SK-MEL-5 (cell line): ENCODE measurements at regions not wholly inside any gene's neighbourhood (a gene's known extent, or its start where the extent isn't known, plus 50 kb on each side); places are given as distances from the start of the nearest gene placed in this dataset.

Source experiments
- DNase-seq: peaks from one replicate; pipeline ENCODE4 v3.0.0-alpha.2; 2016; ENCODE audit warnings: low read depth, low spot score
- in situ Hi-C: cut with HindIII; loops from 2 replicates; pipeline ENCODE4 v1.10.0; 2016; ENCODE audit warnings: low sequenced_read_pairs, high pct_unique_total_duplicates, low pct_unique_long_range_greater_than_20kb

GRCh38 chr7:12504149-12504548 lies 66.4 kb upstream of the SCIN start:
- no peak for DNase-seq
- in situ Hi-C loops: no loop called here

GRCh38 chr7:12508005-12508404 lies 62.5 kb upstream of the SCIN start:
- in situ Hi-C loops: no loop called here
- peak; percentile 41 for DNase-seq

- DNase-seq: no peak
- in situ Hi-C loops: no loop called here
Measured at GRCh38 chr7:12508554-12508953, 62.0 kb upstream of the SCIN start.

- no peak for DNase-seq
- in situ Hi-C loops: no loop called here
Measured at GRCh38 chr7:12517451-12517850, 53.1 kb upstream of the SCIN start.

GRCh38 chr7:12518920-12519681 lies 51.4 kb upstream of the SCIN start:
- peak; percentile 86 for DNase-seq
- in situ Hi-C loops: no loop called here

- DNase-seq: no peak
- in situ Hi-C loops: no loop called here
Measured at GRCh38 chr7:12519682-12520009, 50.9 kb upstream of the SCIN start.
